Osteoblast (primary cell): ENCODE measurements at regions not wholly inside any gene's neighbourhood (a gene's known extent, or its start where the extent isn't known, plus 50 kb on each side); places are given as distances from the start of the nearest gene placed in this dataset. TPM values are rescaled to one million over a fixed set of nuclear protein-coding genes. Genes with fewer than 3 reads are reported as not detected.

Experiments
- DNase-seq: peaks from one replicate; pipeline ENCODE4 v3.0.0; 2011; ENCODE audit warnings: low spot score, mixed read lengths; ENCODE audit not compliant: insufficient read length; ENCODE audit errors: missing footprints
- H2AFZ ChIP-seq: 2 replicates; pipeline ENCODE4 v1.6.0; 2011; ENCODE audit warnings: mild to moderate bottlenecking, low read length
- H3K27ac ChIP-seq: 2 replicates; pipeline ENCODE4 v1.5.1; 2011; ENCODE audit warnings: mild to moderate bottlenecking, low read depth, low read length, moderate library complexity
- H3K27me3 ChIP-seq: 2 replicates; pipeline ENCODE4 v1.6.0; 2012; ENCODE audit warnings: mild to moderate bottlenecking, control low read depth, inconsistent platforms, low read length, moderate library complexity; ENCODE audit not compliant: insufficient read depth
- H3K36me3 ChIP-seq: 2 replicates; pipeline ENCODE4 v1.5.1; 2011; ENCODE audit warnings: mild to moderate bottlenecking, low read length, control low read depth, moderate library complexity; ENCODE audit not compliant: insufficient read depth
- H3K4me1 ChIP-seq: 2 replicates; pipeline ENCODE4 v1.5.1; 2011; ENCODE audit warnings: mild to moderate bottlenecking, low read length, control low read depth, moderate library complexity; ENCODE audit not compliant: insufficient read depth
- H3K4me2 ChIP-seq: 2 replicates; pipeline ENCODE4 v1.6.0; 2011; ENCODE audit warnings: mild to moderate bottlenecking, low read length; ENCODE audit not compliant: insufficient read depth
- H3K4me3 ChIP-seq: fragments of 200-600 bp; sonication (generic); 3 replicates; pipeline ENCODE4 v1.5.1; 2012; ENCODE audit warnings: mild to moderate bottlenecking, low read length, inconsistent platforms; ENCODE audit not compliant: insufficient read depth
- H3K79me2 ChIP-seq: 2 replicates; pipeline ENCODE4 v1.6.0; 2012; ENCODE audit warnings: mild to moderate bottlenecking, low read length, control low read depth, inconsistent platforms; ENCODE audit not compliant: insufficient read depth
- H3K9me3 ChIP-seq: 2 replicates; pipeline ENCODE4 v1.5.1; 2011; ENCODE audit warnings: low read depth, low read length, control low read depth
- H4K20me1 ChIP-seq: 2 replicates; pipeline ENCODE4 v1.6.0; 2012; ENCODE audit warnings: mild to moderate bottlenecking, low read length, control low read depth; ENCODE audit not compliant: insufficient read depth
- small RNA-seq: library from RNA; depleted of rRNA; stranded (forward); fragments of <200 nt; gene quantifications from one replicate; pipeline ENCODE3, GENCODE V24; 2012
- TF ChIP-seq, protein P1 (sequence below): IDR thresholded peaks from 2 replicates; pipeline ENCODE4 v1.5.1; 2011; ENCODE audit warnings: mild to moderate bottlenecking, low read depth, low read length, moderate library complexity; ENCODE audit errors: extremely low read depth

DNA sequence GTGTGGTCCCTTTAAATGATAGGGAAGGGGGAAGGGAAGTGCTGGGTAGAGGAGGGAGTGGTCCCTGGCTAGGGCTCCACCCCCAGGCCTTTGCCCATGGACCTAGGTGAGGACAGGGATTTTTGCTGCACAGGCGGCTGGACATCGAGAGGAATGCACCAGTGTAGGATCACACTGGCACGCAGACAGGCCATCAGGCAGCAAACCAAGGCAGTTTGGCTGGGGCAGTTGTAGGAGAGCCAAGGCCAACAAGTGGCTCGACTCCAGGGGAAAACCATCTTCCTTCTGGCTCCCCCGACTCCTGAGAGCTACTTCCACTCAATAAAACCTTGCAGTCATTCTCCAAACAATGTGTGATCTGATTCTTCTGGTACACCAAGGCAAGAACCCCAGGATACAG, 402.0 kb upstream of the LRRTM1 start:
- H4K20me1 ChIP-seq, result no peaks in the 10 kb centered on the region
- H3K27ac ChIP-seq, result no peak overlapping the region
- H3K79me2 ChIP-seq, result no peaks in the 10 kb centered on the region
- no peak overlapping the region for H3K4me2 ChIP-seq
- H3K4me1 ChIP-seq, result no peaks in the 10 kb centered on the region
- no peak overlapping the region for H3K4me3 ChIP-seq
- H3K27me3 ChIP-seq, result no peaks in the 10 kb centered on the region
- H3K36me3 ChIP-seq, result no peaks in the 10 kb centered on the region
- no peak overlapping the region for H2AFZ ChIP-seq
- peaks cover 5% of the 10 kb centered on the region for H3K9me3 ChIP-seq
- TF ChIP-seq, protein P1, sequence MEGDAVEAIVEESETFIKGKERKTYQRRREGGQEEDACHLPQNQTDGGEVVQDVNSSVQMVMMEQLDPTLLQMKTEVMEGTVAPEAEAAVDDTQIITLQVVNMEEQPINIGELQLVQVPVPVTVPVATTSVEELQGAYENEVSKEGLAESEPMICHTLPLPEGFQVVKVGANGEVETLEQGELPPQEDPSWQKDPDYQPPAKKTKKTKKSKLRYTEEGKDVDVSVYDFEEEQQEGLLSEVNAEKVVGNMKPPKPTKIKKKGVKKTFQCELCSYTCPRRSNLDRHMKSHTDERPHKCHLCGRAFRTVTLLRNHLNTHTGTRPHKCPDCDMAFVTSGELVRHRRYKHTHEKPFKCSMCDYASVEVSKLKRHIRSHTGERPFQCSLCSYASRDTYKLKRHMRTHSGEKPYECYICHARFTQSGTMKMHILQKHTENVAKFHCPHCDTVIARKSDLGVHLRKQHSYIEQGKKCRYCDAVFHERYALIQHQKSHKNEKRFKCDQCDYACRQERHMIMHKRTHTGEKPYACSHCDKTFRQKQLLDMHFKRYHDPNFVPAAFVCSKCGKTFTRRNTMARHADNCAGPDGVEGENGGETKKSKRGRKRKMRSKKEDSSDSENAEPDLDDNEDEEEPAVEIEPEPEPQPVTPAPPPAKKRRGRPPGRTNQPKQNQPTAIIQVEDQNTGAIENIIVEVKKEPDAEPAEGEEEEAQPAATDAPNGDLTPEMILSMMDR, result no peak
- peak; percentile 37 for DNase-seq

DNA sequence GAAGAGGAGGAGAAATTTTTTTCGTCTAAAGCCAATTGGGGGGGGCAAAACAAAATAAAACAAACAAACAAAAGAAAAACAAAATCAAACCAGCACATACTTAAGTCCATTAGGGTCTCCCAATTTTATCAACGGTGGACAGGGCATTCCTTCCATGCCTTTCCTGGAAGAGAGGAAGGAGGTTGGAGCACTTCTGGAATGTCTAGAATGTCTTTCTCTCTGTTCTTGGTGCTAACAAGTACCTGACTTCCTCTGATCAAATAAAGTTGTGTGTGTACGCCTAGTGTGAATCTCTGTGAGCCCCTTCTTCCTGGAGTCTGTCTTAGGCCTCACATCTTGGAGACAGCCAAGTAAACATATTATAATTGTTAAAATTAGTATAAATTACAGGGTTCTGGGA, 399.0 kb upstream of the LRRTM1 start:
- H3K4me2 ChIP-seq, result no peak overlapping the region
- TF ChIP-seq, protein P1, result no peak

DNA sequence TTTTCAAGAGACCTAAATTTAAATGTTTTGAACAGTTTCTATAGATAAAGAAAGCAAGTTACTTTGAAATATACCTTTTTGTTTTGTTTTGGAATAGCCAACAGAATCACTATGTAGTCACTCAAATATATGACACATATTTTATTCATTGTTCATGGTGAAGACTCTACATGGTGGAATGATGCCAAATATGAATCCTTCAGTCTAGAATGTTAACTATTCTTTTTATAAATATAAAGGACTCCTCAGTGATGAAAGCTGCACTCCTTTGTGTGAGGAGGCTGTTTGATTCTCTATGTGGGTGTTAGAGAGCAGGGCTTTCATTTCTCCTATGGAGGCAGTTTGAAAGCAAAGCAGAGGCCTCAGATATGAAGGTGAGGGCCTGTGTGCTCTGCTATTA, 396.4 kb upstream of the LRRTM1 start:
- no peak overlapping the region for H3K27ac ChIP-seq
- no peak overlapping the region for H3K4me3 ChIP-seq
- H2AFZ ChIP-seq, result no peak overlapping the region
- TF ChIP-seq, protein P1, result no peak
- no peaks in the 10 kb centered on the region for H3K36me3 ChIP-seq
- H3K4me2 ChIP-seq, result no peak overlapping the region
- H4K20me1 ChIP-seq, result no peaks in the 10 kb centered on the region
- no peak for DNase-seq
- H3K9me3 ChIP-seq, result peaks cover 3% of the 10 kb centered on the region
- no peaks in the 10 kb centered on the region for H3K4me1 ChIP-seq
- no peaks in the 10 kb centered on the region for H3K27me3 ChIP-seq
- H3K79me2 ChIP-seq, result no peaks in the 10 kb centered on the region

More for the DNA sequence above, 399.0 kb upstream of the LRRTM1 start:
- DNase-seq, result no peak
- Histone ChIP-seq H3K79me2 (no peaks in the 10 kb centered on the region), H3K4me1 (no peaks in the 10 kb centered on the region), H3K4me3 (no peak overlapping the region), H3K36me3 (no peaks in the 10 kb centered on the region), H2AFZ (no peak overlapping the region), H3K27ac (no peak overlapping the region), H3K27me3 (no peaks in the 10 kb centered on the region), H3K9me3 (peaks cover 5% of the 10 kb centered on the region), H4K20me1 (no peaks in the 10 kb centered on the region)

Small RNAs in the stretch of these regions (small RNA-seq; reads per million reads assigned to genes)
- gene AC013262.1 (not detected), gene AC138623.1 (not detected), gene RF00019 (not detected), gene RN7SL201P (not detected), gene RNA5SP99 (0.52 reads per million), gene RNU6-1312P (not detected), gene RNU6-685P (not detected), gene RPL37P10 (not detected)
